SU-DHL-6 (cell line): ENCODE measurements at regions not wholly inside any gene's neighbourhood (a gene's known extent, or its start where the extent isn't known, plus 50 kb on each side); places are given as distances from the start of the nearest gene placed in this dataset.

Experiments
- H2AFZ ChIP-seq: fragments of 200-600 bp; sonication (generic); 2 replicates; pipeline ENCODE4 v1.6.1; 2014; ENCODE audit warnings: low read depth, mild to moderate bottlenecking, moderate library complexity, mixed read lengths, antibody characterized with exemption, low read length; ENCODE audit not compliant: severe bottlenecking
- H3F3A ChIP-seq: fragments of 200-600 bp; shearing (Covaris generic); 2 replicates; pipeline ENCODE4 v1.6.0; 2016; ENCODE audit warnings: antibody characterized with exemption, mild to moderate bottlenecking; ENCODE audit not compliant: insufficient read depth
- H3K27ac ChIP-seq: fragments of 200-600 bp; sonication (generic); 2 replicates; pipeline ENCODE4 v1.5.1; 2016; ENCODE audit warnings: low read depth, mild to moderate bottlenecking, low read length, moderate library complexity, mixed read lengths
- H3K27me3 ChIP-seq: fragments of 200-600 bp; sonication (generic), shearing (Covaris generic); 2 replicates; pipeline ENCODE4 v1.6.0; 2014; ENCODE audit warnings: mild to moderate bottlenecking, low read length
- H3K36me3 ChIP-seq: fragments of 200-600 bp; sonication (generic); 2 replicates; pipeline ENCODE4 v1.6.1; 2014; ENCODE audit warnings: mild to moderate bottlenecking, low read length, mixed read lengths
- H3K4me2 ChIP-seq: fragments of 300-600, 200-600 bp; shearing (Covaris generic), sonication (generic); 2 replicates; pipeline ENCODE4 v1.6.0; 2014; ENCODE audit warnings: low read length, low read depth, mild to moderate bottlenecking; ENCODE audit not compliant: poor library complexity, severe bottlenecking
- H3K4me3 ChIP-seq: fragments of 200-600 bp; sonication (generic); 2 replicates; pipeline ENCODE4 v1.5.1; 2014; ENCODE audit warnings: antibody characterized with exemption, low read length, mild to moderate bottlenecking, mixed read lengths; ENCODE audit not compliant: insufficient read depth, poor library complexity, severe bottlenecking
- H3K79me2 ChIP-seq: fragments of 200-600 bp; sonication (generic); 2 replicates; pipeline ENCODE4 v1.6.1; 2014; ENCODE audit warnings: mild to moderate bottlenecking, low read length, moderate library complexity; ENCODE audit not compliant: insufficient read depth
- H3K9ac ChIP-seq: fragments of 200-600 bp; sonication (generic); 2 replicates; pipeline ENCODE4 v1.7.0; 2014; ENCODE audit warnings: mild to moderate bottlenecking, low read length
- H3K9me2 ChIP-seq: fragments of 200-600 bp; sonication (generic); replicated peaks from 2 replicates; pipeline ENCODE4 v1.6.1; 2014; ENCODE audit warnings: low read length; ENCODE audit not compliant: insufficient read depth
- H3K9me3 ChIP-seq: fragments of 200-600 bp; sonication (generic); 2 replicates; pipeline ENCODE4 v1.6.1; 2014; ENCODE audit warnings: low read length, mixed read lengths; ENCODE audit not compliant: insufficient read depth
- H4K20me1 ChIP-seq: fragments of 200-600 bp; sonication (generic); 2 replicates; pipeline ENCODE4 v1.6.1; 2014; ENCODE audit warnings: low read depth, mild to moderate bottlenecking, antibody characterized with exemption, low read length, moderate library complexity, mixed read lengths
- CTCF ChIP-seq: fragments of 200-600 bp; sonication (generic); IDR thresholded peaks from one replicate; pipeline ENCODE4 v1.5.1; 2017; ENCODE audit warnings: antibody characterized with exemption, mild to moderate bottlenecking, low read length, moderate library complexity; ENCODE audit not compliant: insufficient read depth, poor library complexity, severe bottlenecking
- EZH2phosphoT487 ChIP-seq: fragments of 200-600 bp; sonication (generic), shearing (Covaris generic); conservative IDR thresholded peaks from 2 replicates; pipeline ENCODE4 v1.6.1; 2018; ENCODE audit warnings: mild to moderate bottlenecking, antibody characterized with exemption, low read length, moderate library complexity, mixed read lengths

- H3K27me3 ChIP-seq, result no peaks in the 10 kb centered on the region
- no peaks in the 10 kb centered on the region for H4K20me1 ChIP-seq
- H3K9ac ChIP-seq, result no peak overlapping the region
- H3K4me2 ChIP-seq, result no peak overlapping the region
- no peaks in the 10 kb centered on the region for H3K36me3 ChIP-seq
- no peak overlapping the region for H3K4me3 ChIP-seq
- no peaks in the 10 kb centered on the region for H3F3A ChIP-seq
- TF ChIP-seq EZH2phosphoT487 (no peak), CTCF (no peak)
- no peaks in the 10 kb centered on the region for H3K9me3 ChIP-seq
- H3K79me2 ChIP-seq, result no peaks in the 10 kb centered on the region
- H2AFZ ChIP-seq, result no peak overlapping the region
- H3K27ac ChIP-seq, result no peak overlapping the region
- H3K9me2 ChIP-seq, result no peaks in the 10 kb centered on the region
These were observed 501.8 kb downstream of the EFNB2 start for GRCh38 chr13:106033659-106034058.

GRCh38 chr13:106032441-106032840, 503.0 kb downstream of the EFNB2 start:
- Histone ChIP-seq H4K20me1 (no peaks in the 10 kb centered on the region), H3F3A (no peaks in the 10 kb centered on the region), H2AFZ (no peak overlapping the region), H3K4me3 (no peak overlapping the region), H3K27me3 (no peaks in the 10 kb centered on the region), H3K4me2 (no peak overlapping the region), H3K27ac (no peak overlapping the region), H3K79me2 (no peaks in the 10 kb centered on the region), H3K9ac (no peak overlapping the region), H3K36me3 (no peaks in the 10 kb centered on the region), H3K9me2 (no peaks in the 10 kb centered on the region), H3K9me3 (no peaks in the 10 kb centered on the region)
- no peak for TF ChIP-seq CTCF
- no peak for TF ChIP-seq EZH2phosphoT487

GRCh38 chr13:106029676-106030290, 505.7 kb downstream of the EFNB2 start:
- H3K36me3 ChIP-seq, result no peaks in the 10 kb centered on the region
- no peaks in the 10 kb centered on the region for H3K9me2 ChIP-seq
- H2AFZ ChIP-seq, result no peak overlapping the region
- no peaks in the 10 kb centered on the region for H3K9me3 ChIP-seq
- H3K4me3 ChIP-seq, result no peak overlapping the region
- H3K27me3 ChIP-seq, result no peaks in the 10 kb centered on the region
- no peaks in the 10 kb centered on the region for H4K20me1 ChIP-seq
- no peaks in the 10 kb centered on the region for H3F3A ChIP-seq
- H3K4me2 ChIP-seq, result no peak overlapping the region
- no peaks in the 10 kb centered on the region for H3K79me2 ChIP-seq
- no peak overlapping the region for H3K9ac ChIP-seq
- TF ChIP-seq EZH2phosphoT487 (no peak), CTCF (no peak)
- no peak overlapping the region for H3K27ac ChIP-seq
